Esophagus squamous epithelium (tissue), 4 donors: ENCODE measurements at regions not wholly inside any gene's neighbourhood (a gene's known extent, or its start where the extent isn't known, plus 50 kb on each side); places are given as distances from the start of the nearest gene placed in this dataset.

Experiments
- CTCF ChIP-seq, 6 experiments: fragments of 450-650 bp in 4 of 6; fragments of 200-600 bp in 2 of 6; sonication (generic) in 2 of 6; IDR thresholded peaks; one replicate each; pipeline ENCODE4 v1.5.1; 2016 to 2019; ENCODE audit warnings: antibody characterized with exemption in 6 of 6, mild to moderate bottlenecking in 4 of 6, moderate library complexity in 4 of 6
- POLR2A ChIP-seq, 4 donors: fragments of 450-650 bp; IDR thresholded peaks; one replicate each; pipeline ENCODE4 v1.6.1; 2017; ENCODE audit warnings: antibody characterized with exemption in 4 of 4, mild to moderate bottlenecking in 4 of 4, moderate library complexity in 3 of 4

- TF ChIP-seq POLR2A (IDR thresholded peaks at IDR 0.05) (no peak), CTCF (IDR thresholded peaks at IDR 0.05) (no peak)
Measured at GRCh38 chr1:104706631-104707147, 957.0 kb downstream of the AMY1C start.
